NB4 (cell line): ENCODE measurements at regions not wholly inside any gene's neighbourhood (a gene's known extent, or its start where the extent isn't known, plus 50 kb on each side); places are given as distances from the start of the nearest gene placed in this dataset.

ENCODE experiments used
- DNase-seq: peaks from one replicate; pipeline ENCODE4 v3.0.0; 2010; ENCODE audit warnings: low read depth
- H3K4me3 ChIP-seq: one replicate; pipeline ENCODE4 v1.5.1; 2011; ENCODE audit warnings: mild to moderate bottlenecking, low read depth, low read length, moderate library complexity
- CTCF ChIP-seq: IDR thresholded peaks from one replicate; pipeline ENCODE4 v1.5.1; 2012; ENCODE audit warnings: low read depth, low read length
- MAX ChIP-seq: IDR thresholded peaks from 2 replicates; pipeline ENCODE4 v1.6.1; 2011; ENCODE audit warnings: low read depth, low read length
- MYC ChIP-seq: IDR thresholded peaks from 2 replicates; pipeline ENCODE4 v1.6.1; 2011; ENCODE audit warnings: low read depth, low read length
- POLR2A ChIP-seq: IDR thresholded peaks from 2 replicates; pipeline ENCODE4 v1.6.1; 2011; ENCODE audit warnings: mild to moderate bottlenecking; ENCODE audit not compliant: insufficient read length; ENCODE audit errors: extremely low read depth

- no peak overlapping the region for H3K4me3 ChIP-seq
- no peak for TF ChIP-seq MYC
- TF ChIP-seq POLR2A, result no peak
- TF ChIP-seq MAX, result no peak
- no peak for TF ChIP-seq CTCF
- no peak for DNase-seq
Measured at GRCh38 chr7:106376026-106376799, 91.4 kb upstream of the NAMPT start.

- no peak for TF ChIP-seq MAX
- TF ChIP-seq POLR2A, result no peak
- no peak for TF ChIP-seq CTCF
- no peak for TF ChIP-seq MYC
- no peak overlapping the region for H3K4me3 ChIP-seq
- DNase-seq, result no peak
Measured at GRCh38 chr7:106375499-106375898, 90.7 kb upstream of the NAMPT start.

- no peak for DNase-seq
- TF ChIP-seq CTCF (no peak), MAX (no peak), MYC (no peak), POLR2A (no peak)
- no peak overlapping the region for H3K4me3 ChIP-seq
Measured at GRCh38 chr7:106374437-106374836, 89.7 kb upstream of the NAMPT start.

- TF ChIP-seq MYC, result no peak
- TF ChIP-seq CTCF, result no peak
- no peak for TF ChIP-seq MAX
- no peak for TF ChIP-seq POLR2A
- no peak overlapping the region for H3K4me3 ChIP-seq
- no peak for DNase-seq
Measured at GRCh38 chr7:106372595-106373318, 88.0 kb upstream of the NAMPT start.

GRCh38 chr7:106372126-106372525, 87.3 kb upstream of the NAMPT start:
- DNase-seq, result no peak
- no peak overlapping the region for H3K4me3 ChIP-seq
- no peak for TF ChIP-seq CTCF
- TF ChIP-seq MYC, result no peak
- no peak for TF ChIP-seq POLR2A
- TF ChIP-seq MAX, result no peak
